Natural killer cell (primary cell): ENCODE measurements at regions not wholly inside any gene's neighbourhood (a gene's known extent, or its start where the extent isn't known, plus 50 kb on each side); places are given as distances from the start of the nearest gene placed in this dataset.
A peak's percentile ranks its signal among the peaks of the same experiment; 100 is the strongest.

Source experiments
- ATAC-seq, 3 donors: fragments of 150-1000 bp in 2 of 3; fragments of 200-7000 bp in 1 of 3; cut with Tn5 transposase; 1 replicate in 1 of 3; 2 replicates in 2 of 3; pipeline ENCODE4 v1.10.0; 2021; ENCODE audit warnings: mild to moderate bottlenecking in 2 of 3, moderate library complexity in 2 of 3
- DNase-seq, 2 donors: peaks; one replicate each; pipeline versions ENCODE4 v3.0.0 to v3.0.0-alpha.2; 2013 to 2021; ENCODE audit warnings: mixed read lengths in 1 of 2
- H3K27ac ChIP-seq: one replicate; pipeline ENCODE4 v1.5.1; 2013; ENCODE audit warnings: mild to moderate bottlenecking, low read length
- H3K27me3 ChIP-seq: one replicate; pipeline ENCODE4 v1.6.1; 2013; ENCODE audit warnings: low read length; ENCODE audit not compliant: control insufficient read depth, insufficient read depth
- H3K36me3 ChIP-seq: one replicate; pipeline ENCODE4 v1.6.1; 2013; ENCODE audit warnings: low read length; ENCODE audit not compliant: control insufficient read depth, insufficient read depth
- H3K4me1 ChIP-seq: one replicate; pipeline ENCODE4 v1.6.1; 2013; ENCODE audit warnings: low read length; ENCODE audit not compliant: control insufficient read depth, insufficient read depth
- H3K4me3 ChIP-seq: one replicate; pipeline ENCODE4 v1.5.1; 2013; ENCODE audit warnings: low read length
- H3K9me3 ChIP-seq: one replicate; pipeline ENCODE4 v1.6.1; 2013; ENCODE audit warnings: low read length; ENCODE audit not compliant: control insufficient read depth, insufficient read depth
- H3K27ac Mint-ChIP-seq, 2 donors: one replicate each; pipeline ENCODE4 v1.8.0; 2022; ENCODE audit warnings: mild to moderate bottlenecking in 2 of 2, mixed read lengths in 2 of 2, moderate library complexity in 1 of 2
- H3K27me3 Mint-ChIP-seq, 2 donors: one replicate each; pipeline ENCODE4 v1.8.0; 2022; ENCODE audit warnings: low read depth in 2 of 2, mixed read lengths in 2 of 2
- H3K36me3 Mint-ChIP-seq: one replicate; pipeline ENCODE4 v1.8.0; 2022; ENCODE audit warnings: mixed read lengths
- H3K4me1 Mint-ChIP-seq, 2 donors: one replicate each; pipeline ENCODE4 v1.8.0; 2022; ENCODE audit warnings: mixed read lengths in 2 of 2
- H3K4me3 Mint-ChIP-seq: one replicate; pipeline ENCODE4 v1.8.0; 2022; ENCODE audit warnings: mild to moderate bottlenecking, moderate library complexity, mixed read lengths
- H3K9me3 Mint-ChIP-seq, 2 donors: one replicate each; pipeline ENCODE4 v1.8.0; 2022; ENCODE audit warnings: mixed read lengths in 2 of 2
- CTCF ChIP-seq: fragments of 200-600 bp; IDR thresholded peaks from one replicate; pipeline ENCODE4 v1.8.0; 2022; ENCODE audit warnings: antibody characterized with exemption
- WGBS: methylation state at CpG from one replicate; pipeline ENCODE4 v1.1.7; 2013; ENCODE audit warnings: missing lambda C conversion rate; ENCODE audit not compliant: insufficient coverage; 5-methylcytosine and 5-hydroxymethylcytosine counted together
- intact Hi-C: fragments of 100-400 bp; cut with micrococcal nuclease; formaldehyde crosslinking; loops from one replicate; pipeline ENCODE4 v1.14.2; 2022

GRCh38 chr19:32287086-32287485 lies 58.3 kb upstream of the ZNF507 start:
- no peak for ATAC-seq
- peaks cover 18 to 44% of the 10 kb centered on the region in 2 donors for H3K27me3 Mint-ChIP-seq
- no peak for TF ChIP-seq CTCF
- no peak for DNase-seq
- no peaks in the 10 kb centered on the region for H3K36me3 Mint-ChIP-seq
- peaks cover 3% of the 10 kb centered on the region for H3K27me3 ChIP-seq
- H3K9me3 Mint-ChIP-seq, result no peaks in the 10 kb centered on the region
- H3K9me3 ChIP-seq, result no peaks in the 10 kb centered on the region
- H3K36me3 ChIP-seq, result no peaks in the 10 kb centered on the region
- H3K4me3 ChIP-seq, result no peak overlapping the region
- intact Hi-C loops, result no loop called here
- H3K4me1 Mint-ChIP-seq, result no peaks in the 10 kb centered on the region
- WGBS, result 16% methylated on average over 3 of the region's 4 CpGs
- no peak overlapping the region for H3K27ac Mint-ChIP-seq
- H3K27ac ChIP-seq, result no peak overlapping the region
- no peaks in the 10 kb centered on the region for H3K4me1 ChIP-seq
- no peak overlapping the region for H3K4me3 Mint-ChIP-seq

- no peak overlapping the region for H3K4me3 ChIP-seq
- peak; percentile 14 for TF ChIP-seq CTCF
- no peak overlapping the region for H3K27ac ChIP-seq
- intact Hi-C loops, result no loop called here
- H3K9me3 ChIP-seq, result no peaks in the 10 kb centered on the region
- H3K27ac Mint-ChIP-seq, result no peak overlapping the region
- 34% methylated on average over 12 of the region's 12 CpGs for WGBS
- no peaks in the 10 kb centered on the region for H3K9me3 Mint-ChIP-seq
- H3K27me3 ChIP-seq, result peaks cover 3% of the 10 kb centered on the region
- ATAC-seq (no peak), DNase-seq (peak in 1 of 2 donors; percentile 9)
- no peak overlapping the region for H3K4me3 Mint-ChIP-seq
- no peaks in the 10 kb centered on the region for H3K4me1 Mint-ChIP-seq
- no peaks in the 10 kb centered on the region for H3K36me3 ChIP-seq
- H3K4me1 ChIP-seq, result no peaks in the 10 kb centered on the region
- H3K36me3 Mint-ChIP-seq, result no peaks in the 10 kb centered on the region
- H3K27me3 Mint-ChIP-seq, result peaks cover 21 to 42% of the 10 kb centered on the region in 2 donors
Observed at GRCh38 chr19:32287811-32288227, 57.6 kb upstream of the ZNF507 start.

GRCh38 chr19:32289566-32290210 lies 55.7 kb upstream of the ZNF507 start:
- no peaks in the 10 kb centered on the region for H3K4me1 ChIP-seq
- DNase-seq (no peak), ATAC-seq (no peak)
- peaks cover 12 to 29% of the 10 kb centered on the region in 2 donors for H3K27me3 Mint-ChIP-seq
- H3K27ac ChIP-seq, result no peak overlapping the region
- H3K4me1 Mint-ChIP-seq, result no peaks in the 10 kb centered on the region
- H3K27me3 ChIP-seq, result peaks cover 3% of the 10 kb centered on the region
- WGBS, result 53% methylated on average over 4 of the region's 4 CpGs
- no peak overlapping the region for H3K27ac Mint-ChIP-seq
- intact Hi-C loops, result no loop called here
- H3K9me3 Mint-ChIP-seq, result no peaks in the 10 kb centered on the region
- no peak overlapping the region for H3K4me3 ChIP-seq
- no peak for TF ChIP-seq CTCF
- no peaks in the 10 kb centered on the region for H3K9me3 ChIP-seq
- no peak overlapping the region for H3K4me3 Mint-ChIP-seq
- no peaks in the 10 kb centered on the region for H3K36me3 ChIP-seq
- H3K36me3 Mint-ChIP-seq, result no peaks in the 10 kb centered on the region

GRCh38 chr19:32291876-32292275 lies 53.5 kb upstream of the ZNF507 start:
- WGBS, result 93% methylated on average over 6 of the region's 6 CpGs
- Histone ChIP-seq H3K36me3 (no peaks in the 10 kb centered on the region), H3K9me3 (no peaks in the 10 kb centered on the region), H3K4me3 (no peak overlapping the region), H3K27ac (no peak overlapping the region), H3K4me1 (no peaks in the 10 kb centered on the region), H3K27me3 (peaks cover 3% of the 10 kb centered on the region)
- Mint-ChIP-seq H3K9me3 (no peaks in the 10 kb centered on the region), H3K27me3 (peaks cover 9 to 20% of the 10 kb centered on the region in 2 donors), H3K27ac (no peak overlapping the region), H3K4me1 (no peaks in the 10 kb centered on the region), H3K36me3 (no peaks in the 10 kb centered on the region), H3K4me3 (no peak overlapping the region)
- ATAC-seq (no peak), DNase-seq (no peak)
- intact Hi-C loops, result no loop called here
- no peak for TF ChIP-seq CTCF
